ENCODE measurements at regions not wholly inside any gene's neighbourhood (a gene's known extent, or its start where the extent isn't known, plus 50 kb on each side); places are given as distances from the start of the nearest gene placed in this dataset.
"Not testable (repeated sequence)": the region's sequence is repeated elsewhere in the genome, so short reads cannot be mapped to it uniquely, and the experiment has no call there.

DNA sequence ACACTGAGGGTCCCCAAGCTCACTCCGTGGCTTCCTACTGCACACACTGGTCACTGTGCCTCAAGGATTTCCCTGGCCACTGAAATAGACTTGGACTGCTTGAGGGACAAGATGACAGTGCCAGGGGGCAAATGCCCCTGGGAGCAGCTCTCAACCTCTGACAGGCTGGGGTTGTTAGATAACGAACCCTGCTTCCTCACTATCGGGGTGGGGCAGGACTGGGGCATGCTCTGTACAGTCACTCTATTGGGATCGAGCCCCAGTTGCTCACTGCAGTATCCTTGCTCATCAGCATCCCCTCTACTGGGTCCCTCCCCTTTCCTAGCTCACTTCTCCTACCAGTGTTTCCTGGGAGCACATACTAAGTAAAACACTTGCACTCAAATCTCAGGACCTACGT is 610.8 kb downstream of the NTRK3 start:
- Histone ChIP-seq H3K4me1 (ENCODE audit: insufficient read depth, poor library complexity, severe bottlenecking) (no peaks in the 10 kb centered on the region), H3K27me3 (ENCODE audit: insufficient read depth, poor library complexity, severe bottlenecking) (no peaks in the 10 kb centered on the region), H3K27ac (ENCODE audit: poor library complexity, severe bottlenecking) (no peak overlapping the region), H3K36me3 (ENCODE audit: low read depth) (no peaks in the 10 kb centered on the region), H3K9me3 (ENCODE audit: severe bottlenecking) (no peaks in the 10 kb centered on the region), H3K4me3 (ENCODE audit: severe bottlenecking) (no peak overlapping the region)
- TF ChIP-seq, protein P1, sequence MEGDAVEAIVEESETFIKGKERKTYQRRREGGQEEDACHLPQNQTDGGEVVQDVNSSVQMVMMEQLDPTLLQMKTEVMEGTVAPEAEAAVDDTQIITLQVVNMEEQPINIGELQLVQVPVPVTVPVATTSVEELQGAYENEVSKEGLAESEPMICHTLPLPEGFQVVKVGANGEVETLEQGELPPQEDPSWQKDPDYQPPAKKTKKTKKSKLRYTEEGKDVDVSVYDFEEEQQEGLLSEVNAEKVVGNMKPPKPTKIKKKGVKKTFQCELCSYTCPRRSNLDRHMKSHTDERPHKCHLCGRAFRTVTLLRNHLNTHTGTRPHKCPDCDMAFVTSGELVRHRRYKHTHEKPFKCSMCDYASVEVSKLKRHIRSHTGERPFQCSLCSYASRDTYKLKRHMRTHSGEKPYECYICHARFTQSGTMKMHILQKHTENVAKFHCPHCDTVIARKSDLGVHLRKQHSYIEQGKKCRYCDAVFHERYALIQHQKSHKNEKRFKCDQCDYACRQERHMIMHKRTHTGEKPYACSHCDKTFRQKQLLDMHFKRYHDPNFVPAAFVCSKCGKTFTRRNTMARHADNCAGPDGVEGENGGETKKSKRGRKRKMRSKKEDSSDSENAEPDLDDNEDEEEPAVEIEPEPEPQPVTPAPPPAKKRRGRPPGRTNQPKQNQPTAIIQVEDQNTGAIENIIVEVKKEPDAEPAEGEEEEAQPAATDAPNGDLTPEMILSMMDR (IDR thresholded peaks at IDR 0.05; ENCODE audit: poor library complexity, severe bottlenecking), result no peak
- DNase-seq (ENCODE audit: low spot score) (no peak), ATAC-seq (ENCODE audit: low read depth) (no peak; the same call in 2 of the 3 replicates)

DNA sequence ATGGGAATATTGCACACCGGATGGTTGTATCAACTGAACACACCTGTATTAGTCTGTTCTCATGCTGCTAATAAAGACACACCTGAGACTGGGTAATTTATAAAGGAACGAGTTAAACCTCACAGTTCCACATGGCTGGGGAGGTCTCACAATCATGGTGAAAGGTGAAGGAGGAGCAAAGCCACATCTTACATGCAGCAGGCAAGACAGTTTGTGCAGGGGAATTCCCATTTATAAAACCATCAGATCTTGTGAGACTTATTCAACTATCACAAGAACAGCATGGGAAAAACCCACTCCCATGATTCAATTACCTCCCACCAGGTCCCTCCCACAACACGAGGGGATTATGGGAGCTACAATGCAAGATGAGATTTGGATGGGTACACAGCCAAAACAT is 613.5 kb downstream of the NTRK3 start:
- not testable (repeated sequence) for H3K9me3 ChIP-seq (ENCODE audit: severe bottlenecking); H3K4me1 ChIP-seq (ENCODE audit: insufficient read depth, poor library complexity, severe bottlenecking); DNase-seq (ENCODE audit: low spot score); H3K36me3 ChIP-seq (ENCODE audit: low read depth); ATAC-seq (ENCODE audit: low read depth); H3K4me3 ChIP-seq (ENCODE audit: severe bottlenecking); H3K27me3 ChIP-seq (ENCODE audit: insufficient read depth, poor library complexity, severe bottlenecking); H3K27ac ChIP-seq (ENCODE audit: poor library complexity, severe bottlenecking)

DNA sequence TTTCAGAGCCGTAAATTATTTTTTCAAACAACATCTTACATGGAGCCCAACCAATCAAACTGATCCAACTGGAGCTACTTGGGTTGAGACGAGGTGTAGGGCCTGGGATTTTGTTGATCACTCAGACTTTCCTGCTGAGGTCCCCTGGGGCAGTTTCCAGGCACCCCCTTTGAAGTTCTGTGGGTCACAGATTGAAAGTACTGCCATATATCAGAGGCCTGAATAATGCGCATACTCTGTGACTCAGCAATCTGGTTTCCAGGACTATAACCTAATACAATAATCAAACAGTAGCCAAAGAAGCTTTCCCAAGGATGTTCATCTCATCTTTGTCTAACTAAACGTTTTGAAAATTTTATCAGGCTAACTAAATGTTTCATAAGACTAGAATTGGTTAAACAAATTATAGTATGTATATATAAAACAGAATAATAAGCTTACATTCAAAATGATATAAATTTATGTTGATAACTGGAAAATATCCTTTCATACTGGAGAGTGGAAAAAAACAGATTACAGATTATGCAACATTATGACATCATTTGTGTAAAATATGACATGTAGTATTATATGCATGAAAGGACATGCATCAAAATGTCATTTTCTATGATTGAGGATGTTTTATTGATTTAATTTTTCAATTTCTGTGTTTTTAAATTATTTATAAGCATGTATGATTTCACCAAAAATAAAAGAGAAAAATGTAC is 617.1 kb downstream of the NTRK3 start:
- H3K36me3 ChIP-seq (ENCODE audit: low read depth), result no peaks in the 10 kb centered on the region
- no peaks in the 10 kb centered on the region for H3K27me3 ChIP-seq (ENCODE audit: insufficient read depth, poor library complexity, severe bottlenecking)
- TF ChIP-seq, protein P1 (IDR thresholded peaks at IDR 0.05; ENCODE audit: poor library complexity, severe bottlenecking), result no peak
- no peaks in the 10 kb centered on the region for H3K9me3 ChIP-seq (ENCODE audit: severe bottlenecking)
- no peak overlapping the region for H3K4me3 ChIP-seq (ENCODE audit: severe bottlenecking)
- H3K27ac ChIP-seq (ENCODE audit: poor library complexity, severe bottlenecking), result no peak overlapping the region
- H3K4me1 ChIP-seq (ENCODE audit: insufficient read depth, poor library complexity, severe bottlenecking), result no peaks in the 10 kb centered on the region
- DNase-seq (ENCODE audit: low spot score), result no peak
- no peak for ATAC-seq (ENCODE audit: low read depth)

DNA sequence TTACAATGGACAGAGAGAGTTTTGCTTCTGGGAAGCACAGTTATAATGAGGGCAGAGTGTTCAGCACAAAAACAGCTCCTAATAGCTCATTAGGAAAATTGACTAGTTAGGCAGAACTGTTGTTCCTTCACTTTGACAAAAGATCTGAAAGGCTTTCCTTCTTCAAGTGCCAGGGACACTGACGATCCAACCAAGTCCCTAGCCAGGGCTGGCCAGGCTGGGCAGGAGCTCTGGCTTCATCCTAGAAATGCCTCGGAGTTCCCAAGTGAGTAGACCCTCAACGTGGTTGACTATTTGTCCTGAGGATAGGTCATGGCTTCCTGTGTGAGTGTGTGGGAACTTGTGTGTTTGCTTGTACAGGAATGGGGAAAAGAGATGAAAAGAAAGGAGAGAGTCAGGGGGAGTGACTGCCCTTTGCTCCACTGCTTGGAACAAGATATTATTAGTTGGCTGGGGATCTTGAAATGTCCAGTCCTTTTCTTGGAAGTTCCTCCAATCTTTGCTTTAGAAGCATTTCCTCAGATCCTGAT is 617.9 kb downstream of the NTRK3 start:
- Histone ChIP-seq H3K4me3 (ENCODE audit: severe bottlenecking) (no peak overlapping the region), H3K4me1 (ENCODE audit: insufficient read depth, poor library complexity, severe bottlenecking) (no peaks in the 10 kb centered on the region), H3K9me3 (ENCODE audit: severe bottlenecking) (no peaks in the 10 kb centered on the region), H3K36me3 (ENCODE audit: low read depth) (no peaks in the 10 kb centered on the region), H3K27ac (ENCODE audit: poor library complexity, severe bottlenecking) (no peak overlapping the region), H3K27me3 (ENCODE audit: insufficient read depth, poor library complexity, severe bottlenecking) (no peaks in the 10 kb centered on the region)
- TF ChIP-seq, protein P1 (IDR thresholded peaks at IDR 0.05; ENCODE audit: poor library complexity, severe bottlenecking), result no peak
- ATAC-seq (ENCODE audit: low read depth), result no peak
- DNase-seq (ENCODE audit: low spot score), result no peak

DNA sequence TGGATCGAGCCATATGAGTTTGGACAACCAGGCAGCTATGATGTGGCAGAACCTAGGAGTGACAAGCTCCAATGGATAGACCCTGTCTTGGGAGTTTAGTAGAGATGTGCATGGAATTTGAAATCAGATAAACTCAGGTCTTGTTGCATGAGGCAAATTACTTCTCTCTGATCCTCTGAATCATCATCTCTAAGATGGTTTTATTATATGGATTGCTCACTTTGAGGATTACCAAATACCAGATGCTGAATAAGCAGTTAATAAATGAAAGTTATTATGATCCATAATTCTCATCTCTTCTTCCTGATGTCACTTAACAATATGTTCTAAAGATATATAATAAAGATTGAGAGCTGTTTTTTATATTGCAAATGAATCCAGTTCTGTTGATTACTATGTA is 622.2 kb downstream of the NTRK3 start:
- H3K4me1 ChIP-seq (ENCODE audit: insufficient read depth, poor library complexity, severe bottlenecking), result no peaks in the 10 kb centered on the region
- H3K4me3 ChIP-seq (ENCODE audit: severe bottlenecking), result no peak overlapping the region
- no peak for DNase-seq (ENCODE audit: low spot score)
- no peaks in the 10 kb centered on the region for H3K36me3 ChIP-seq (ENCODE audit: low read depth)
- no peaks in the 10 kb centered on the region for H3K9me3 ChIP-seq (ENCODE audit: severe bottlenecking)
- ATAC-seq (ENCODE audit: low read depth), result peak; percentile 62
- H3K27me3 ChIP-seq (ENCODE audit: insufficient read depth, poor library complexity, severe bottlenecking), result no peaks in the 10 kb centered on the region
- TF ChIP-seq, protein P1 (IDR thresholded peaks at IDR 0.05; ENCODE audit: poor library complexity, severe bottlenecking), result no peak
- no peak overlapping the region for H3K27ac ChIP-seq (ENCODE audit: poor library complexity, severe bottlenecking)

All from RWPE2 (cell line).